HT1080 (cell line): ENCODE measurements at regions not wholly inside any gene's neighbourhood (a gene's known extent, or its start where the extent isn't known, plus 50 kb on each side); places are given as distances from the start of the nearest gene placed in this dataset.
"Not testable (repeated sequence)": the region's sequence is repeated elsewhere in the genome, so short reads cannot be mapped to it uniquely, and the experiment has no call there.

Source experiments
- DNase-seq: peaks from one replicate; pipeline ENCODE4 v3.0.0-alpha.2; 2015; ENCODE audit warnings: low read depth

GRCh38 chr11:57871231-57871630 lies 109.6 kb downstream of the CTNND1 start:
- DNase-seq: no peak

GRCh38 chr11:57873196-57873911 lies 111.8 kb downstream of the CTNND1 start:
- peak; percentile 24 for DNase-seq

GRCh38 chr11:57874981-57875380 lies 113.4 kb downstream of the CTNND1 start:
- DNase-seq: no peak

- no peak for DNase-seq
Measured at GRCh38 chr11:57881647-57882046, 120.0 kb downstream of the CTNND1 start.

- no peak for DNase-seq
Measured at GRCh38 chr11:57883630-57884029, 122.0 kb downstream of the CTNND1 start.

GRCh38 chr11:57885298-57886050 lies 123.9 kb downstream of the CTNND1 start:
- DNase-seq: peak; percentile 10

- DNase-seq: no peak
Measured at GRCh38 chr11:57888386-57888785, 126.8 kb downstream of the CTNND1 start.

GRCh38 chr11:57890521-57890920 lies 128.9 kb downstream of the CTNND1 start:
- no peak for DNase-seq

GRCh38 chr11:57893200-57893599 lies 130.5 kb upstream of the OR9Q1 start:
- not testable (repeated sequence) for DNase-seq

- no peak for DNase-seq
Measured at GRCh38 chr11:57896361-57897145, 127.1 kb upstream of the OR9Q1 start.

- DNase-seq: no peak
Measured at GRCh38 chr11:57899378-57899777, 124.3 kb upstream of the OR9Q1 start.

GRCh38 chr11:57900320-57900719 lies 123.4 kb upstream of the OR9Q1 start:
- no peak for DNase-seq

- DNase-seq: no peak
Measured at GRCh38 chr11:57901278-57901677, 122.4 kb upstream of the OR9Q1 start.

GRCh38 chr11:57901756-57902155 lies 121.9 kb upstream of the OR9Q1 start:
- DNase-seq: no peak

GRCh38 chr11:57903011-57903410 lies 120.7 kb upstream of the OR9Q1 start:
- DNase-seq: no peak

- peak; percentile 67 for DNase-seq
Measured at GRCh38 chr11:57903441-57904123, 120.1 kb upstream of the OR9Q1 start.

GRCh38 chr11:57904376-57904775 lies 119.3 kb upstream of the OR9Q1 start:
- DNase-seq: no peak

GRCh38 chr11:57905439-57905838 lies 118.2 kb upstream of the OR9Q1 start:
- DNase-seq: no peak

GRCh38 chr11:57908399-57908798 lies 115.3 kb upstream of the OR9Q1 start:
- DNase-seq: not testable (repeated sequence)

- DNase-seq: not testable (repeated sequence)
Measured at GRCh38 chr11:57911522-57911921, 112.2 kb upstream of the OR9Q1 start.
